ENCODE measurements at regions not wholly inside any gene's neighbourhood (a gene's known extent, or its start where the extent isn't known, plus 50 kb on each side); places are given as distances from the start of the nearest gene placed in this dataset.

GRCh38 chr4:106481801-106482200, 113.2 kb upstream of the GIMD1 start:
- TF ChIP-seq ZNF707 (tag by site-specific recombination; IDR thresholded peaks at IDR 0.05) (no peak), ZSCAN16 (tag by site-specific recombination; IDR thresholded peaks at IDR 0.05) (no peak), ZNF473 (tag by site-specific recombination; IDR thresholded peaks at IDR 0.05) (no peak), ZNF560 (tag by site-specific recombination; IDR thresholded peaks at IDR 0.05; ENCODE audit: borderline replicate concordance) (no peak), IKZF3 (tag by site-specific recombination; IDR thresholded peaks at IDR 0.05) (no peak), ZNF16 (tag by site-specific recombination; IDR thresholded peaks at IDR 0.05; ENCODE audit: low read depth) (no peak), WT1 (tag by site-specific recombination; IDR thresholded peaks at IDR 0.05) (no peak), ZNF416 (tag by site-specific recombination; IDR thresholded peaks at IDR 0.05) (no peak), ZNF311 (tag by site-specific recombination; IDR thresholded peaks at IDR 0.05; ENCODE audit: borderline replicate concordance) (no peak), ZNF2 (tag by site-specific recombination; IDR thresholded peaks at IDR 0.05) (no peak), ZNF692 (tag by site-specific recombination; IDR thresholded peaks at IDR 0.05) (no peak), ZNF830 (tag by site-specific recombination; IDR thresholded peaks at IDR 0.05; ENCODE audit: low read depth) (no peak), ZNF404 (tag by site-specific recombination; IDR thresholded peaks at IDR 0.05) (no peak), ZNF140 (tag by site-specific recombination; IDR thresholded peaks at IDR 0.05) (no peak), ELK4 (IDR thresholded peaks at IDR 0.05; ENCODE audit: borderline replicate concordance, low read depth, low read length) (no peak), ZNF174 (tag by site-specific recombination; IDR thresholded peaks at IDR 0.05) (no peak), ZBTB17 (tag by site-specific recombination; IDR thresholded peaks at IDR 0.05) (no peak), ZNF114 (tag by site-specific recombination; IDR thresholded peaks at IDR 0.05) (no peak), ZNF266 (tag by site-specific recombination; IDR thresholded peaks at IDR 0.05; ENCODE audit: low read depth) (no peak), ZSCAN23 (tag by site-specific recombination; IDR thresholded peaks at IDR 0.05) (no peak)
- no peaks in the 10 kb centered on the region for H3K36me3 ChIP-seq (ENCODE audit: control insufficient read depth in 2 of 2, insufficient read depth in 1 of 2, low read length in 2 of 2)
- no peaks in the 10 kb centered on the region for H3K4me1 ChIP-seq (ENCODE audit: control insufficient read depth, insufficient read depth, low read length)
- CTCF ChIA-PET: interaction anchor here (0.7 kb wide), 1 partner anchor 45 kb away, joined by 4 read pairs; no protein-coding TSS in a partner anchor
- H3K4me3 ChIP-seq (ENCODE audit: low read depth, low read length): no peak overlapping the region
- POLR2A ChIA-PET: no interaction called here
- no peak overlapping the region for H3K27ac ChIP-seq (ENCODE audit: extremely low read depth, low read depth, low read length)
- H3K9me3 ChIP-seq (ENCODE audit: control insufficient read depth, insufficient read depth, low read depth, low read length): no peaks in the 10 kb centered on the region

GRCh38 chr4:106478152-106478551, 109.6 kb upstream of the GIMD1 start:
- Histone ChIP-seq H3K4me3 (ENCODE audit: low read depth, low read length) (no peak overlapping the region), H3K4me1 (ENCODE audit: control insufficient read depth, insufficient read depth, low read length) (no peaks in the 10 kb centered on the region), H3K9me3 (ENCODE audit: control insufficient read depth, insufficient read depth, low read depth, low read length) (no peaks in the 10 kb centered on the region), H3K27ac (ENCODE audit: extremely low read depth, low read depth, low read length) (no peak overlapping the region), H3K36me3 (ENCODE audit: control insufficient read depth in 2 of 2, insufficient read depth in 1 of 2, low read length in 2 of 2) (no peaks in the 10 kb centered on the region)
- POLR2A ChIA-PET: no interaction called here
- TF ChIP-seq ZNF529 (tag by site-specific recombination; IDR thresholded peaks at IDR 0.05; ENCODE audit: insufficient replicate concordance) (no peak), ZSCAN5A (tag by site-specific recombination; IDR thresholded peaks at IDR 0.05) (no peak)
- CTCF ChIA-PET: no interaction called here
